ENCODE measurements at regions not wholly inside any gene's neighbourhood (a gene's known extent, or its start where the extent isn't known, plus 50 kb on each side); places are given as distances from the start of the nearest gene placed in this dataset.

- DNase-seq (ENCODE audit: low spot score), result no peak
Observed at GRCh38 chr2:103959174-103960128, 894.5 kb upstream of the POU3F3 start.

GRCh38 chr2:103960129-103960513 lies 893.8 kb upstream of the POU3F3 start:
- no peak for DNase-seq (ENCODE audit: low spot score)

- no peak for DNase-seq (ENCODE audit: low spot score)
Observed at GRCh38 chr2:103960951-103961350, 893.0 kb upstream of the POU3F3 start.

GRCh38 chr2:103961862-103962261 lies 892.1 kb upstream of the POU3F3 start:
- no peak for DNase-seq (ENCODE audit: low spot score)

- DNase-seq (ENCODE audit: low spot score), result no peak
Observed at GRCh38 chr2:103962670-103963069, 891.2 kb upstream of the POU3F3 start.

- no peak for DNase-seq (ENCODE audit: low spot score)
Observed at GRCh38 chr2:103963146-103963725, 890.7 kb upstream of the POU3F3 start.

GRCh38 chr2:103977241-103977640 lies 876.7 kb upstream of the POU3F3 start:
- no peak for DNase-seq (ENCODE audit: low spot score)

- DNase-seq (ENCODE audit: low spot score), result no peak
Observed at GRCh38 chr2:103977668-103978067, 876.2 kb upstream of the POU3F3 start.

- no peak for DNase-seq (ENCODE audit: low spot score)
Observed at GRCh38 chr2:103980401-103980800, 873.5 kb upstream of the POU3F3 start.

GRCh38 chr2:103982691-103983090 lies 871.2 kb upstream of the POU3F3 start:
- DNase-seq (ENCODE audit: low spot score), result no peak

GRCh38 chr2:103986001-103986400 lies 867.9 kb upstream of the POU3F3 start:
- DNase-seq (ENCODE audit: low spot score), result no peak

GRCh38 chr2:103991591-103991990 lies 862.3 kb upstream of the POU3F3 start:
- DNase-seq (ENCODE audit: low spot score), result no peak

- no peak for DNase-seq (ENCODE audit: low spot score)
Observed at GRCh38 chr2:104004821-104005220, 849.1 kb upstream of the POU3F3 start.

- DNase-seq (ENCODE audit: low spot score), result no peak
Observed at GRCh38 chr2:104016801-104017200, 837.1 kb upstream of the POU3F3 start.

- no peak for DNase-seq (ENCODE audit: low spot score)
Observed at GRCh38 chr2:104023306-104023705, 830.6 kb upstream of the POU3F3 start.

GRCh38 chr2:104023765-104024164 lies 830.1 kb upstream of the POU3F3 start:
- no peak for DNase-seq (ENCODE audit: low spot score)

- no peak for DNase-seq (ENCODE audit: low spot score)
Observed at GRCh38 chr2:104025295-104025694, 828.6 kb upstream of the POU3F3 start.

- no peak for DNase-seq (ENCODE audit: low spot score)
Observed at GRCh38 chr2:104026725-104027124, 827.2 kb upstream of the POU3F3 start.

- no peak for DNase-seq (ENCODE audit: low spot score)
Observed at GRCh38 chr2:104027321-104027720, 826.6 kb upstream of the POU3F3 start.

- DNase-seq (ENCODE audit: low spot score), result no peak
Observed at GRCh38 chr2:104028061-104028460, 825.9 kb upstream of the POU3F3 start.

GRCh38 chr2:104033399-104033798 lies 820.5 kb upstream of the POU3F3 start:
- no peak for DNase-seq (ENCODE audit: low spot score)

GRCh38 chr2:104040771-104041170 lies 813.1 kb upstream of the POU3F3 start:
- DNase-seq (ENCODE audit: low spot score), result no peak

- DNase-seq (ENCODE audit: low spot score), result no peak
Observed at GRCh38 chr2:104041351-104041750, 812.6 kb upstream of the POU3F3 start.

- no peak for DNase-seq (ENCODE audit: low spot score)
Observed at GRCh38 chr2:104043864-104044263, 810.1 kb upstream of the POU3F3 start.
